ENCODE measurements at regions not wholly inside any gene's neighbourhood (a gene's known extent, or its start where the extent isn't known, plus 50 kb on each side); places are given as distances from the start of the nearest gene placed in this dataset.

DNA sequence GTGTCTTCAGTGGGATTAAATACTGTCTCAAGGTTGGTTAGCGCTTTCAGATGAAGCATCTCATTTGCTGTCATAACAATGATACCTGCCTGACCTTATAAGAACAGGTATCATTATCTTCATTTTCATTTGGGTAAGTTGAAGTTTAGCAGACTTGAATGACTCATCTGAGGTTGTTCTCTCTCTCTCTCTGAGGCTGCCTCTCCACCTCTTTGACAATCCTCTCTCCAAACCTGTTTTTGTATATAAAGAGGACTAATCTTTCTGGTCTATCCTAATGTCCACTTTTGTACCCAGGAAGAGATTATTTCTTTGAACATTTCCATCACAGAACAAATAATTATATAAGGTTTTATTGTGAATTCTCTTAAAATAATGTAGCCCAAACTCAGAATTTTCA lies 291.4 kb downstream of the KLF6 start:
- TF ChIP-seq POLR2AphosphoS5 (IDR thresholded peaks at IDR 0.05; ENCODE audit: borderline replicate concordance, low read depth, low read length) (no peak), EZH2 (IDR thresholded peaks at IDR 0.05) (no peak)
